ENCODE measurements at regions not wholly inside any gene's neighbourhood (a gene's known extent, or its start where the extent isn't known, plus 50 kb on each side); places are given as distances from the start of the nearest gene placed in this dataset.

- TF ChIP-seq, protein P1, sequence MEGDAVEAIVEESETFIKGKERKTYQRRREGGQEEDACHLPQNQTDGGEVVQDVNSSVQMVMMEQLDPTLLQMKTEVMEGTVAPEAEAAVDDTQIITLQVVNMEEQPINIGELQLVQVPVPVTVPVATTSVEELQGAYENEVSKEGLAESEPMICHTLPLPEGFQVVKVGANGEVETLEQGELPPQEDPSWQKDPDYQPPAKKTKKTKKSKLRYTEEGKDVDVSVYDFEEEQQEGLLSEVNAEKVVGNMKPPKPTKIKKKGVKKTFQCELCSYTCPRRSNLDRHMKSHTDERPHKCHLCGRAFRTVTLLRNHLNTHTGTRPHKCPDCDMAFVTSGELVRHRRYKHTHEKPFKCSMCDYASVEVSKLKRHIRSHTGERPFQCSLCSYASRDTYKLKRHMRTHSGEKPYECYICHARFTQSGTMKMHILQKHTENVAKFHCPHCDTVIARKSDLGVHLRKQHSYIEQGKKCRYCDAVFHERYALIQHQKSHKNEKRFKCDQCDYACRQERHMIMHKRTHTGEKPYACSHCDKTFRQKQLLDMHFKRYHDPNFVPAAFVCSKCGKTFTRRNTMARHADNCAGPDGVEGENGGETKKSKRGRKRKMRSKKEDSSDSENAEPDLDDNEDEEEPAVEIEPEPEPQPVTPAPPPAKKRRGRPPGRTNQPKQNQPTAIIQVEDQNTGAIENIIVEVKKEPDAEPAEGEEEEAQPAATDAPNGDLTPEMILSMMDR (IDR thresholded peaks at IDR 0.05; ENCODE audit: low read depth, low read length): no peak
- no peak overlapping the region for H3K4me3 ChIP-seq (ENCODE audit: low read depth, low read length)
Observed at GRCh38 chr21:35219291-35219690, 170.2 kb upstream of the RUNX1 start.

- TF ChIP-seq, protein P1 (IDR thresholded peaks at IDR 0.05; ENCODE audit: low read depth, low read length): no peak
- no peak overlapping the region for H3K4me3 ChIP-seq (ENCODE audit: low read depth, low read length)
Observed at GRCh38 chr21:35217504-35218060, 168.5 kb upstream of the RUNX1 start.

- TF ChIP-seq, protein P1 (IDR thresholded peaks at IDR 0.05; ENCODE audit: low read depth, low read length): no peak
- H3K4me3 ChIP-seq (ENCODE audit: low read depth, low read length): no peak overlapping the region
Observed at GRCh38 chr21:35216996-35217395, 167.9 kb upstream of the RUNX1 start.

GRCh38 chr21:35215870-35216269, 166.8 kb upstream of the RUNX1 start:
- TF ChIP-seq, protein P1 (IDR thresholded peaks at IDR 0.05; ENCODE audit: low read depth, low read length): no peak

DNA sequence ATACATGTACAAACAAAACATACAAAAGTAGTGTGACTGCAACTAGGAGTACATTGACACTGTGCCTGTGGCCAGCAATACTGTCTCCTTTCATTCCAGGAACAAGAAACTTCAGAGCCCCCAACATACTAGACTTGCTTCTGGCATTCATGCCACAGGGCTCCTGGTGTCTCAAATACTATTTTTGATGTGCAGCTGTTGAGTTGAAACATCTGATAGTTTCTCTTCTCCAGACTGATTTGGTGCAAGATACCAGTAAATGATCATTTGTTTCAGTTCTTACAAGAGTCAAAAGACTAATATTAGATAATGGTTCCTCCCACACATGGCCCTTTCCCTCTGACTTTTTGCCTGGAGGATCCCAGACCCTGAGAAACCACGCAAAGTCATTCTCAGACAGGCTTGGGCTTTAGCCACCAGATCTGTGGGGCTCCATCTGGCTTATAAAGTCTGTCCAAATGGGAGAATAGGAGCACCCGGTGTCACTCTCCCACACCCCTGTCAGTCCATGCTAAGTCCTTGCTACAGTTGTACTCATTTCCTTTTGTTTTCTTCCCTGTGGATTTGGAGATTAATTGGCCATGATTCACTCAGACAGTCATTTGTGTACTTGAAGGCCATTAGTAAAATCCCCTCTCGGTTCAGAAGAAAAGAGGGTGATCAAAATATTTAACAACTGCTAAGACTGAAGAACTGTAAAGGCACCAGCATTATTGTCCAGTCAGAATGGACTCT, 163.5 kb upstream of the RUNX1 start:
- TF ChIP-seq, protein P1 (IDR thresholded peaks at IDR 0.05; ENCODE audit: low read depth, low read length): no peak
- H3K4me3 ChIP-seq (ENCODE audit: low read depth, low read length): no peak overlapping the region

More at GRCh38 chr21:35215870-35216269, 166.8 kb upstream of the RUNX1 start:
- no peak overlapping the region for H3K4me3 ChIP-seq (ENCODE audit: low read depth, low read length)

- H3K4me3 ChIP-seq (ENCODE audit: low read depth, low read length): no peak overlapping the region
- TF ChIP-seq, protein P1 (IDR thresholded peaks at IDR 0.05; ENCODE audit: low read depth, low read length): no peak
Observed at GRCh38 chr21:35211782-35212181, 162.7 kb upstream of the RUNX1 start.

- no peak overlapping the region for H3K4me3 ChIP-seq (ENCODE audit: low read depth, low read length)
- TF ChIP-seq, protein P1 (IDR thresholded peaks at IDR 0.05; ENCODE audit: low read depth, low read length): no peak
Observed at GRCh38 chr21:35210093-35210492, 161.0 kb upstream of the RUNX1 start.
